ENCODE measurements at regions not wholly inside any gene's neighbourhood (a gene's known extent, or its start where the extent isn't known, plus 50 kb on each side); places are given as distances from the start of the nearest gene placed in this dataset.
"Not testable (repeated sequence)": the region's sequence is repeated elsewhere in the genome, so short reads cannot be mapped to it uniquely, and the experiment has no call there.

DNA sequence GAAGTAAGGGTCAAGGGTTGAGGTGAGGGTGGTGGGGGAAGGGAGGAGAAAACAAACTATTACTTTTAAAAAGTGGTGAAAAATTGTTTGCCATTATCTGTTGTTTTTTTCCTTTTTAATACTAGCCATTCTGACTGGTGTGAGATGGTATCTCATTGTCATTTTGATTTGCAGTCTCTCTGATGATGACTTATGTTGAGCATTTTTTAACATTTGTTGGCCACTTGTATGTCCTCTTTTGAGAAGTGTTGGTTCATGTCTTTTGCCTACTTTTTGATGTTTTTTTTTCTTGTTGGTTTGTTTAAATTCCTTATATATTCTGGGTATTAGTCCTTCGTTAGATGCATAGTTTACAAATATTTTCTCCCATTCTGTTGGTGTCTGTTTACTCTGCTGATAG, 185.9 kb upstream of the ANKRD28 start:
- no peak for DNase-seq (ENCODE audit: low spot score)
- Histone ChIP-seq H3K4me1 (peaks cover 0 to 6% of the 10 kb centered on the region in 2 donors), H3K9me3 (peaks cover 0 to 4% of the 10 kb centered on the region in 2 donors), H3K27me3 (no peaks in the 10 kb centered on the region), H3K27ac (no peak overlapping the region), H3K36me3 (no peaks in the 10 kb centered on the region), H3K4me3 (no peak overlapping the region)
- no peak for TF ChIP-seq CTCF (IDR thresholded peaks at IDR 0.05)

DNA sequence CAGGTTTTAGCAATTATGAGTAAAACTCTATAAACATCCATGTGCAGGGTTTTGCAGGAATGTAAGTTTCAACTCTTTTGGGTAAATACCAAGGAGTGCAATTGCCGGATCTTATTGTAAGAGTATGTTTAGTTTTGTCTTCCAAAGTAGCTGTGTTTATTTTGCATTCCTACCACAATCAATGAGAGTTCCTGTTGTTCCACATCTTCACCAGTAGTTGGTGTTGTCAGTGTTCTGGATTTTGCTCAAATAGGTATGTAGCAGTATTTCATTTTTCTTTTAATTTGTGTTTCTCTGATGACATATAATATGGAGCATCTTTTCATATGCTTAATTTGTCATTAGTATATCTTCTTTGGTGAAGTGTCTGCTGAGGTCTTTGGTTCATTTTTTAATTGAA, 185.1 kb upstream of the GALNT15 start:
- TF ChIP-seq CTCF (IDR thresholded peaks at IDR 0.05), result peak in 1 of 2 donors; percentile 17
- Histone ChIP-seq H3K4me3 (no peak overlapping the region), H3K4me1 (no peaks in the 10 kb centered on the region), H3K27ac (no peak overlapping the region), H3K36me3 (no peaks in the 10 kb centered on the region), H3K27me3 (no peaks in the 10 kb centered on the region), H3K9me3 (peaks cover 0 to 4% of the 10 kb centered on the region in 2 donors)
- DNase-seq (ENCODE audit: low spot score), result no peak

- DNase-seq (ENCODE audit: low spot score); H3K27ac ChIP-seq; H3K27me3 ChIP-seq; H3K36me3 ChIP-seq; H3K4me3 ChIP-seq; H3K9me3 ChIP-seq; H3K4me1 ChIP-seq: not testable (repeated sequence)
Measured at GRCh38 chr3:15993660-15994059, 180.8 kb upstream of the GALNT15 start.

- H3K27me3 ChIP-seq; H3K4me1 ChIP-seq; DNase-seq (ENCODE audit: low spot score); H3K27ac ChIP-seq; H3K4me3 ChIP-seq; H3K9me3 ChIP-seq; H3K36me3 ChIP-seq: not testable (repeated sequence)
Measured at GRCh38 chr3:15996496-15996895, 178.0 kb upstream of the GALNT15 start.

GRCh38 chr3:15997274-15997943, 177.1 kb upstream of the GALNT15 start:
- TF ChIP-seq CTCF (IDR thresholded peaks at IDR 0.05), result no peak
- no peak for DNase-seq (ENCODE audit: low spot score)
- Histone ChIP-seq H3K27me3 (no peaks in the 10 kb centered on the region), H3K27ac (no peak overlapping the region), H3K36me3 (no peaks in the 10 kb centered on the region), H3K4me3 (no peak overlapping the region), H3K9me3 (no peaks in the 10 kb centered on the region), H3K4me1 (no peaks in the 10 kb centered on the region)

- DNase-seq (ENCODE audit: low spot score), result no peak
Measured at GRCh38 chr3:15998911-15999310, 175.6 kb upstream of the GALNT15 start.

More at GRCh38 chr3:15998911-15999310, 175.6 kb upstream of the GALNT15 start:
- no peaks in the 10 kb centered on the region for H3K4me1 ChIP-seq
- no peaks in the 10 kb centered on the region for H3K27me3 ChIP-seq
- no peaks in the 10 kb centered on the region for H3K36me3 ChIP-seq
- H3K9me3 ChIP-seq, result no peaks in the 10 kb centered on the region
- H3K27ac ChIP-seq, result no peak overlapping the region
- H3K4me3 ChIP-seq, result no peak overlapping the region
- TF ChIP-seq CTCF (IDR thresholded peaks at IDR 0.05), result no peak

All from right atrium auricular region (tissue), 2 donors.